ENCODE measurements at regions not wholly inside any gene's neighbourhood (a gene's known extent, or its start where the extent isn't known, plus 50 kb on each side); places are given as distances from the start of the nearest gene placed in this dataset.

DNA sequence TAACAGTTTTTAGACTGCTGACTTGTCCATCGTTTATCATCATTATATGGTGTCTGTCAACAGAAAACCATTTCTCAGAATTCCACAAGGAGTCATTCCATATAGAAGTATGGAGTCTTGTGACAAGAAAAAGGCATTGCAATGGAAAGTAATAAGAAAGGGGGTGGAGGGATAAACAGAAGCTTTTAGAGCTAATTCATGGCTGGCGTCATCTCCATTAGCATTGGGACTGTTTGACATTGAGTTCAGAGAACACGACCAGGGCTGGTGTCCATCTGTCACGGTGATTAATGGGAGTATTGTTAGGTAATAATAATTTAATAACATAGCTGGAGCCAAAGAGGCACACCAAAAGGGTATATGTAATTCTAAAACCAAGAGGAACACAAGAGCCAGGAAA lies 101.9 kb upstream of the SFRP2 start (continued):
- TF ChIP-seq EP300 (IDR thresholded peaks at IDR 0.05; ENCODE audit: borderline replicate concordance in 1 of 2, low read depth in 2 of 2, low read length in 2 of 2) (no peak), SP4 (IDR thresholded peaks at IDR 0.05; ENCODE audit: low read length) (no peak), HDAC6 (IDR thresholded peaks at IDR 0.05; ENCODE audit: low read depth, low read length) (no peak), GABPA (IDR thresholded peaks at IDR 0.05; ENCODE audit: borderline replicate concordance, insufficient read depth, low read length) (no peak), JUN (IDR thresholded peaks at IDR 0.05; ENCODE audit: low read depth, low read length) (no peak), TAF7 (optimal IDR thresholded peaks at IDR 0.05; ENCODE audit: borderline replicate concordance, low read depth, low read length) (no peak), TEAD4 (IDR thresholded peaks at IDR 0.05; ENCODE audit: low read depth, low read length) (no peak), RBBP5 (IDR thresholded peaks at IDR 0.05; ENCODE audit: borderline replicate concordance, low read depth, low read length) (no peak), BCL11A (IDR thresholded peaks at IDR 0.05; ENCODE audit: low read depth in 2 of 2, low read length in 2 of 2) (no peak), KDM4A (IDR thresholded peaks at IDR 0.05; ENCODE audit: low read depth, low read length, severe bottlenecking) (no peak)
- TF ChIP-seq, protein P1, sequence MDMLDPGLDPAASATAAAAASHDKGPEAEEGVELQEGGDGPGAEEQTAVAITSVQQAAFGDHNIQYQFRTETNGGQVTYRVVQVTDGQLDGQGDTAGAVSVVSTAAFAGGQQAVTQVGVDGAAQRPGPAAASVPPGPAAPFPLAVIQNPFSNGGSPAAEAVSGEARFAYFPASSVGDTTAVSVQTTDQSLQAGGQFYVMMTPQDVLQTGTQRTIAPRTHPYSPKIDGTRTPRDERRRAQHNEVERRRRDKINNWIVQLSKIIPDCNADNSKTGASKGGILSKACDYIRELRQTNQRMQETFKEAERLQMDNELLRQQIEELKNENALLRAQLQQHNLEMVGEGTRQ (IDR thresholded peaks at IDR 0.05; ENCODE audit: low read length) = no peak

Measured in H1 (cell line).